SU-DHL-6 (cell line): ENCODE measurements at regions not wholly inside any gene's neighbourhood (a gene's known extent, or its start where the extent isn't known, plus 50 kb on each side); places are given as distances from the start of the nearest gene placed in this dataset.
"Not testable (repeated sequence)": the region's sequence is repeated elsewhere in the genome, so short reads cannot be mapped to it uniquely, and the experiment has no call there.

Experiments
- H2AFZ ChIP-seq: fragments of 200-600 bp; sonication (generic); 2 replicates; pipeline ENCODE4 v1.6.1; 2014; ENCODE audit warnings: low read depth, mild to moderate bottlenecking, moderate library complexity, mixed read lengths, antibody characterized with exemption, low read length; ENCODE audit not compliant: severe bottlenecking
- H3F3A ChIP-seq: fragments of 200-600 bp; shearing (Covaris generic); 2 replicates; pipeline ENCODE4 v1.6.0; 2016; ENCODE audit warnings: antibody characterized with exemption, mild to moderate bottlenecking; ENCODE audit not compliant: insufficient read depth
- H3K27ac ChIP-seq: fragments of 200-600 bp; sonication (generic); 2 replicates; pipeline ENCODE4 v1.5.1; 2016; ENCODE audit warnings: low read depth, mild to moderate bottlenecking, low read length, moderate library complexity, mixed read lengths
- H3K27me3 ChIP-seq: fragments of 200-600 bp; sonication (generic), shearing (Covaris generic); 2 replicates; pipeline ENCODE4 v1.6.0; 2014; ENCODE audit warnings: mild to moderate bottlenecking, low read length
- H3K36me3 ChIP-seq: fragments of 200-600 bp; sonication (generic); 2 replicates; pipeline ENCODE4 v1.6.1; 2014; ENCODE audit warnings: mild to moderate bottlenecking, low read length, mixed read lengths
- H3K4me2 ChIP-seq: fragments of 300-600, 200-600 bp; shearing (Covaris generic), sonication (generic); 2 replicates; pipeline ENCODE4 v1.6.0; 2014; ENCODE audit warnings: low read length, low read depth, mild to moderate bottlenecking; ENCODE audit not compliant: poor library complexity, severe bottlenecking
- H3K4me3 ChIP-seq: fragments of 200-600 bp; sonication (generic); 2 replicates; pipeline ENCODE4 v1.5.1; 2014; ENCODE audit warnings: antibody characterized with exemption, low read length, mild to moderate bottlenecking, mixed read lengths; ENCODE audit not compliant: insufficient read depth, poor library complexity, severe bottlenecking
- H3K79me2 ChIP-seq: fragments of 200-600 bp; sonication (generic); 2 replicates; pipeline ENCODE4 v1.6.1; 2014; ENCODE audit warnings: mild to moderate bottlenecking, low read length, moderate library complexity; ENCODE audit not compliant: insufficient read depth
- H3K9ac ChIP-seq: fragments of 200-600 bp; sonication (generic); 2 replicates; pipeline ENCODE4 v1.7.0; 2014; ENCODE audit warnings: mild to moderate bottlenecking, low read length
- H3K9me2 ChIP-seq: fragments of 200-600 bp; sonication (generic); replicated peaks from 2 replicates; pipeline ENCODE4 v1.6.1; 2014; ENCODE audit warnings: low read length; ENCODE audit not compliant: insufficient read depth
- H3K9me3 ChIP-seq: fragments of 200-600 bp; sonication (generic); 2 replicates; pipeline ENCODE4 v1.6.1; 2014; ENCODE audit warnings: low read length, mixed read lengths; ENCODE audit not compliant: insufficient read depth
- H4K20me1 ChIP-seq: fragments of 200-600 bp; sonication (generic); 2 replicates; pipeline ENCODE4 v1.6.1; 2014; ENCODE audit warnings: low read depth, mild to moderate bottlenecking, antibody characterized with exemption, low read length, moderate library complexity, mixed read lengths
- EZH2phosphoT487 ChIP-seq: fragments of 200-600 bp; sonication (generic), shearing (Covaris generic); conservative IDR thresholded peaks from 2 replicates; pipeline ENCODE4 v1.6.1; 2018; ENCODE audit warnings: mild to moderate bottlenecking, antibody characterized with exemption, low read length, moderate library complexity, mixed read lengths
- TF ChIP-seq, protein P1 (sequence below): fragments of 200-600 bp; sonication (generic); IDR thresholded peaks from one replicate; pipeline ENCODE4 v1.5.1; 2017; ENCODE audit warnings: antibody characterized with exemption, mild to moderate bottlenecking, low read length, moderate library complexity; ENCODE audit not compliant: insufficient read depth, poor library complexity, severe bottlenecking

DNA sequence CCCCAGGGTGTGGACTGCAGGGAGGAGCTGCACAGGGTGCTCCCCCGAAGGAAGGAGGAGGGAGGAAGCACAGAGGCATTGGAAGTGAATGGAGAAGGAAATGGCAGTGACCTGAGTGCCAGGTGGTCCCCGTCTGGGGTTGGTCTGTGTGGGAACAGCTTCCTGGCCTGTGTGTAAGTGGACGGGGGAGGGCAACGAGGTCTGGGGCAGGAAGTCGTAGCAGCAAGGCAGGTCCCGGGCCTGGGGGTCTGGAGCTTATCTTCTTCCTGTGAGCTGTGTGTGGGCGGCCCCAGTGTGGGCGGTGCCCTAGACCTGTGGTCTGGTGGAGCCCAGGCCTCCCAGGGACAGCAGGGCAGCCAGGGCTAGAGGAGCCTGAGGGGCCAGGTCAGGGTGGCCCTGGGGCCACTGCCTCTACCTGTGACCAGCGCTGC lies 382.1 kb downstream of the TMEM121 start:
- Histone ChIP-seq H3F3A (no peaks in the 10 kb centered on the region), H4K20me1 (no peaks in the 10 kb centered on the region), H3K27ac (no peak overlapping the region), H3K79me2 (no peaks in the 10 kb centered on the region), H3K9me3 (no peaks in the 10 kb centered on the region), H3K27me3 (no peaks in the 10 kb centered on the region), H3K9me2 (no peaks in the 10 kb centered on the region), H3K4me2 (no peak overlapping the region), H3K36me3 (no peaks in the 10 kb centered on the region), H3K9ac (no peak overlapping the region), H3K4me3 (no peak overlapping the region), H2AFZ (no peak overlapping the region)
- no peak for TF ChIP-seq EZH2phosphoT487
- TF ChIP-seq, protein P1, sequence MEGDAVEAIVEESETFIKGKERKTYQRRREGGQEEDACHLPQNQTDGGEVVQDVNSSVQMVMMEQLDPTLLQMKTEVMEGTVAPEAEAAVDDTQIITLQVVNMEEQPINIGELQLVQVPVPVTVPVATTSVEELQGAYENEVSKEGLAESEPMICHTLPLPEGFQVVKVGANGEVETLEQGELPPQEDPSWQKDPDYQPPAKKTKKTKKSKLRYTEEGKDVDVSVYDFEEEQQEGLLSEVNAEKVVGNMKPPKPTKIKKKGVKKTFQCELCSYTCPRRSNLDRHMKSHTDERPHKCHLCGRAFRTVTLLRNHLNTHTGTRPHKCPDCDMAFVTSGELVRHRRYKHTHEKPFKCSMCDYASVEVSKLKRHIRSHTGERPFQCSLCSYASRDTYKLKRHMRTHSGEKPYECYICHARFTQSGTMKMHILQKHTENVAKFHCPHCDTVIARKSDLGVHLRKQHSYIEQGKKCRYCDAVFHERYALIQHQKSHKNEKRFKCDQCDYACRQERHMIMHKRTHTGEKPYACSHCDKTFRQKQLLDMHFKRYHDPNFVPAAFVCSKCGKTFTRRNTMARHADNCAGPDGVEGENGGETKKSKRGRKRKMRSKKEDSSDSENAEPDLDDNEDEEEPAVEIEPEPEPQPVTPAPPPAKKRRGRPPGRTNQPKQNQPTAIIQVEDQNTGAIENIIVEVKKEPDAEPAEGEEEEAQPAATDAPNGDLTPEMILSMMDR, result no peak

- no peak overlapping the region for H3K27ac ChIP-seq
- H3K36me3 ChIP-seq, result no peaks in the 10 kb centered on the region
- H3K9me2 ChIP-seq, result no peaks in the 10 kb centered on the region
- no peaks in the 10 kb centered on the region for H3K79me2 ChIP-seq
- H2AFZ ChIP-seq, result no peak overlapping the region
- no peaks in the 10 kb centered on the region for H4K20me1 ChIP-seq
- no peak for TF ChIP-seq EZH2phosphoT487
- TF ChIP-seq, protein P1, result no peak
- H3K9ac ChIP-seq, result no peak overlapping the region
- no peaks in the 10 kb centered on the region for H3K27me3 ChIP-seq
- no peak overlapping the region for H3K4me2 ChIP-seq
- no peaks in the 10 kb centered on the region for H3F3A ChIP-seq
- H3K9me3 ChIP-seq, result no peaks in the 10 kb centered on the region
- no peak overlapping the region for H3K4me3 ChIP-seq
These were observed 382.9 kb downstream of the TMEM121 start for GRCh38 chr14:105909046-105909827.

GRCh38 chr14:105909828-105910120 lies 383.4 kb downstream of the TMEM121 start:
- not testable (repeated sequence) for H3K36me3 ChIP-seq, H3K9me2 ChIP-seq, H3K9ac ChIP-seq, H3K4me3 ChIP-seq, H3K27me3 ChIP-seq, H3K79me2 ChIP-seq, H3K27ac ChIP-seq, H3F3A ChIP-seq, H2AFZ ChIP-seq, H3K4me2 ChIP-seq, H4K20me1 ChIP-seq, H3K9me3 ChIP-seq

DNA sequence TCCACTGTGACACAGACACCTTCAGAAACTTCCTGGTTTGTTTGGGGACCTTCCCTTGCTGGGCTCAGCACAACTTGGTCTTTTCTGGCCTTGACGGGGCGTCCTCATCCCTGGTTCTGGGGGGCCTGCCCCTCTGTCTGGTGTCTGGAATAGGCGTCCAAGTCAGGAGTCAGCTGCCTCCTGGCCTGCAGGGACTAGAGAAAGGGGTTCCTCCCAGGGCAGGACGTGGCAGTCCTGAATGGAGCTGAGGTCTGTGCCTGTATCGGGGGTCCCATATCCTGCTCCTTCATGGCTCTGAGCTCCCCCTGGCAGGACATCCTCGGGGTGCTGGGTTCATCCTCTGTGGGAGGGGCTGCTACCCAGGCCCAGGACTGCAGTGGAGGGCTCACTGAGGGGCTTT lies 384.0 kb downstream of the TMEM121 start:
- H3K9ac ChIP-seq, result no peak overlapping the region
- no peaks in the 10 kb centered on the region for H3K79me2 ChIP-seq
- H3K4me3 ChIP-seq, result no peak overlapping the region
- H3K9me3 ChIP-seq, result no peaks in the 10 kb centered on the region
- no peak overlapping the region for H3K4me2 ChIP-seq
- no peak overlapping the region for H2AFZ ChIP-seq
- H3F3A ChIP-seq, result no peaks in the 10 kb centered on the region
- H3K9me2 ChIP-seq, result no peaks in the 10 kb centered on the region
- no peak for TF ChIP-seq EZH2phosphoT487
- TF ChIP-seq, protein P1, result no peak
- no peak overlapping the region for H3K27ac ChIP-seq
- H3K27me3 ChIP-seq, result no peaks in the 10 kb centered on the region
- no peaks in the 10 kb centered on the region for H3K36me3 ChIP-seq
- no peaks in the 10 kb centered on the region for H4K20me1 ChIP-seq
